PC-3 (cell line): ENCODE measurements at regions not wholly inside any gene's neighbourhood (a gene's known extent, or its start where the extent isn't known, plus 50 kb on each side); places are given as distances from the start of the nearest gene placed in this dataset.

Experiments
- ATAC-seq: fragments of 200-7000 bp; cut with Tn5 transposase; 2 replicates; pipeline ENCODE4 v1.9.1; 2020; ENCODE audit warnings: mild to moderate bottlenecking, moderate library complexity
- BruUV-seq: library from RNA; stranded (reverse); fragments of 400-500 nt; replicated peaks from 2 replicates; lab custom pipeline; 2021; lab: Mats Ljungman, UMichigan
- CTCF ChIA-PET: fragments of 300-600 bp; sonication (Branson Sonifier 250); formaldehyde crosslinking; loops from one replicate; lab custom pipeline; 2022; ENCODE audit warnings: antibody characterized with exemption; lab: Charles Lee
- POLR2A ChIA-PET: fragments of 300-600 bp; sonication (Branson Sonifier 250); formaldehyde crosslinking; loops from one replicate; lab custom pipeline; 2022; ENCODE audit warnings: antibody characterized with exemption; ENCODE audit not compliant: unreplicated experiment; lab: Charles Lee
- DNase-seq: peaks from one replicate; pipeline ENCODE4 v3.0.0-alpha.2; 2015
- H2AFZ ChIP-seq: fragments of 300-600 bp; sonication (generic); 2 replicates; pipeline ENCODE4 v1.6.0; 2016; ENCODE audit warnings: antibody characterized with exemption, low read length
- H3F3A ChIP-seq: fragments of 300-600 bp; sonication (generic); one replicate; pipeline ENCODE4 v1.6.0; 2017; ENCODE audit warnings: antibody characterized with exemption, low read length, control low read depth, mild to moderate bottlenecking; ENCODE audit not compliant: unreplicated experiment
- H3K27ac ChIP-seq: fragments of 300-600 bp; sonication (generic); 2 replicates; pipeline ENCODE4 v1.5.1; 2016; ENCODE audit warnings: mild to moderate bottlenecking, low read length
- H3K27me3 ChIP-seq: fragments of 300-600 bp; sonication (generic); 2 replicates; pipeline ENCODE4 v1.6.1; 2016; ENCODE audit warnings: low read length, mixed read lengths
- H3K36me3 ChIP-seq: fragments of 300-600 bp; sonication (generic); 2 replicates; pipeline ENCODE4 v1.6.1; 2016; ENCODE audit warnings: low read depth, mixed run types, low read length, mixed read lengths
- H3K4me1 ChIP-seq: fragments of 300-600 bp; sonication (generic); 2 replicates; pipeline ENCODE4 v1.5.1; 2016; ENCODE audit warnings: low read length; ENCODE audit not compliant: insufficient read depth
- H3K4me2 ChIP-seq: fragments of 300-600 bp; sonication (generic); 2 replicates; pipeline ENCODE4 v1.6.0; 2016; ENCODE audit warnings: low read length
- H3K4me3 ChIP-seq: fragments of 300-600 bp; sonication (generic); 2 replicates; pipeline ENCODE4 v1.5.1; 2016; ENCODE audit warnings: mild to moderate bottlenecking, low read length, mixed read lengths
- H3K79me2 ChIP-seq: fragments of 300-600 bp; sonication (generic); 2 replicates; pipeline ENCODE4 v1.6.1; 2017; ENCODE audit warnings: low read length, mixed read lengths
- H3K9ac ChIP-seq: fragments of 300-600 bp; sonication (generic); 2 replicates; pipeline ENCODE4 v1.6.0; 2016; ENCODE audit warnings: mild to moderate bottlenecking, low read length
- H3K9me2 ChIP-seq: fragments of 300-600 bp; sonication (generic); replicated peaks from 2 replicates; pipeline ENCODE4 v1.6.1; 2016; ENCODE audit warnings: mixed run types, low read length, mixed read lengths
- H3K9me3 ChIP-seq: fragments of 300-600 bp; sonication (generic); 2 replicates; pipeline ENCODE4 v1.6.1; 2016; ENCODE audit warnings: low read length, mixed read lengths
- H4K20me1 ChIP-seq: fragments of 300-600 bp; sonication (generic); 2 replicates; pipeline ENCODE4 v1.6.1; 2016; ENCODE audit warnings: low read length, mixed read lengths
- EZH2 ChIP-seq: fragments of 300-600 bp; sonication (generic); IDR thresholded peaks from one replicate; pipeline ENCODE4 v1.6.1; 2017; ENCODE audit warnings: antibody characterized with exemption, mild to moderate bottlenecking, low read length; ENCODE audit not compliant: unreplicated experiment
- EZH2phosphoT487 ChIP-seq: fragments of 300-600 bp; sonication (generic); IDR thresholded peaks from 2 replicates; pipeline ENCODE4 v1.6.1; 2018; ENCODE audit warnings: mild to moderate bottlenecking, antibody characterized with exemption, low read length, borderline replicate concordance
- intact Hi-C: fragments of 100-400 bp; cut with micrococcal nuclease; formaldehyde crosslinking; loops from 2 replicates; pipeline ENCODE4 v1.9.0; 2023
- TF ChIP-seq, protein P1 (sequence below): fragments of 300-600 bp; sonication (generic); conservative IDR thresholded peaks from 2 replicates; pipeline ENCODE4 v1.5.1; 2017; ENCODE audit warnings: antibody characterized with exemption, low read depth, mild to moderate bottlenecking, low read length

DNA sequence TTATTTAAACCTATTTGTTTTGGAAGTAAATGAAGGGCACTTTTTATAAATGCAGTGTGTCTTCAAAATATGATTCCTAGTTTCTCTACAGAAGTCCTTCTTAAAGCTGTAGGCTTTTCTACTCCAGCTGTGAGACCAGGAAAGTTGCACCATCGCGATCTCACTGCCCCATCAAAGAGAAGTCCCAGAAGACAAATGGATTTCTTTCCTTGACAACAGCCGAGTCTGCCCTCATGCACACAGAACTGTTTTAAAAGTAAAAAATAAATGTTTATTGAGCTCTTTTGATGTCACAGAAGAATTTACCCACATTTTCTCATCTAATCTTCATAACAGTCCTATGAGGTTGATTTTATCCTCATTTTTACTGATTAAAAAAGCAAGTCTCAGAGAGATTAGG, 324.4 kb upstream of the NT5E start:
- Histone ChIP-seq H3K27me3 (peaks cover 18% of the 10 kb centered on the region), H2AFZ (no peak overlapping the region), H3K27ac (no peak overlapping the region), H3K4me2 (no peak overlapping the region), H3K9ac (no peak overlapping the region), H3K4me1 (no peaks in the 10 kb centered on the region), H3K4me3 (no peak overlapping the region), H3K36me3 (no peaks in the 10 kb centered on the region), H4K20me1 (no peaks in the 10 kb centered on the region), H3K9me3 (no peaks in the 10 kb centered on the region), H3F3A (no peaks in the 10 kb centered on the region), H3K9me2 (no peaks in the 10 kb centered on the region), H3K79me2 (no peaks in the 10 kb centered on the region)
- TF ChIP-seq EZH2, result no peak
- TF ChIP-seq, protein P1, sequence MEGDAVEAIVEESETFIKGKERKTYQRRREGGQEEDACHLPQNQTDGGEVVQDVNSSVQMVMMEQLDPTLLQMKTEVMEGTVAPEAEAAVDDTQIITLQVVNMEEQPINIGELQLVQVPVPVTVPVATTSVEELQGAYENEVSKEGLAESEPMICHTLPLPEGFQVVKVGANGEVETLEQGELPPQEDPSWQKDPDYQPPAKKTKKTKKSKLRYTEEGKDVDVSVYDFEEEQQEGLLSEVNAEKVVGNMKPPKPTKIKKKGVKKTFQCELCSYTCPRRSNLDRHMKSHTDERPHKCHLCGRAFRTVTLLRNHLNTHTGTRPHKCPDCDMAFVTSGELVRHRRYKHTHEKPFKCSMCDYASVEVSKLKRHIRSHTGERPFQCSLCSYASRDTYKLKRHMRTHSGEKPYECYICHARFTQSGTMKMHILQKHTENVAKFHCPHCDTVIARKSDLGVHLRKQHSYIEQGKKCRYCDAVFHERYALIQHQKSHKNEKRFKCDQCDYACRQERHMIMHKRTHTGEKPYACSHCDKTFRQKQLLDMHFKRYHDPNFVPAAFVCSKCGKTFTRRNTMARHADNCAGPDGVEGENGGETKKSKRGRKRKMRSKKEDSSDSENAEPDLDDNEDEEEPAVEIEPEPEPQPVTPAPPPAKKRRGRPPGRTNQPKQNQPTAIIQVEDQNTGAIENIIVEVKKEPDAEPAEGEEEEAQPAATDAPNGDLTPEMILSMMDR, result no peak
- no peak for TF ChIP-seq EZH2phosphoT487
- ChIA-PET POLR2A (interaction anchor here (0.5 kb wide), 1 partner anchor 152 kb away, joined by 6 read pairs; no protein-coding TSS in a partner anchor), CTCF (no interaction called here)
- DNase-seq (no peak), ATAC-seq (no peak)
- intact Hi-C loops, result loop anchor here (5.0 kb wide), 1 partner anchor 197 kb away; no protein-coding TSS in a partner anchor
- BruUV-seq, result no TSS peak

DNA sequence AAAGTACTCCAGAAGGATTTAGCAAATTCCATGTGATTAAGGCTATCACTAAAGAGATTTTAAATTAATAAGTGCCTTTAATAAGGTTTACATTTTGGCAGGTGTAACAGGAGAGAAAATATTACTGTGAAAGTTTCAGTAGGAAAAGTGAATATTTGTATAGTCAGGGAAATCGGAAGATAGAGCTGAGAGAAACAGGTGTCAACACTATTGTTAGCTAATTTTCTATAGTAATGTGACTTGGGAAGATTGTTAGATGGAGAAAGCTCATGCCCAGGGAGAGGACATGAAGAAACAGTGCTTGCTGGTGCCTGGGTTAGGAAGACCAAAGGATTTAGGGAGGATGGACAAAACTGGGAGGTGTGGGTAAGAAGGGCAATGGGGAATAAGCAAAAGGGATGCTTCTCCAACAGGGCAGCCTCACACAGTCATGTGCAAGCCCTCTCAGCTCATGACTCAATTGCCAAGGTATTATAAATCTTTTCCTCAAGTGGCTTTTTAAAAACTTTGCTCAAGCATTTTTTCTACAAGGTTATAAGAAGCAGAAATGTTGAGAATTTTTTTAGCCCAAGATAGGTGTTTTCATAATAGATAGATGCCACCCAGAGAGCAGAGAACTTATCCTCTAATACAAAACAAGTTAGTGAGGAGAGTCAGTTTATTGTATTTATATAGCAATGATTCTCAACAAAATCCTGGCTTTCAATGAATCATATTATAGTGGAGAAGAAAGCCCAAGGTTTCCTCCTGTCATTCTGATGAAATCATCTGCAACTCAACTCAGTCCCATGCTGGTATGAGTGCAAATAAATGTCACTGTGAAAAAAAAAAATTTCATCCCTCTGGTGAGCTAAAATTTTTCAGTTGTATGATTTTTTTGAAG, 325.2 kb upstream of the NT5E start:
- Histone ChIP-seq H2AFZ (no peak overlapping the region), H3K27ac (no peak overlapping the region), H3K4me3 (no peak overlapping the region), H3F3A (no peaks in the 10 kb centered on the region), H3K4me2 (no peak overlapping the region), H3K9me3 (no peaks in the 10 kb centered on the region), H3K9me2 (no peaks in the 10 kb centered on the region), H3K4me1 (no peaks in the 10 kb centered on the region), H4K20me1 (no peaks in the 10 kb centered on the region), H3K36me3 (no peaks in the 10 kb centered on the region), H3K9ac (no peak overlapping the region), H3K27me3 (peaks cover 23% of the 10 kb centered on the region), H3K79me2 (no peaks in the 10 kb centered on the region)
- DNase-seq, result no peak
- ATAC-seq, result no peak
- CTCF ChIA-PET, result no interaction called here
- intact Hi-C loops, result loop anchor here (5.0 kb wide), 1 partner anchor 198 kb away; no protein-coding TSS in a partner anchor
- POLR2A ChIA-PET, result interaction anchor here (0.5 to 0.7 kb wide), 2 partner anchors 152 to 186 kb away, joined by 3 to 6 read pairs; no protein-coding TSS in a partner anchor
- no TSS peak for BruUV-seq
- TF ChIP-seq, protein P1, result no peak
- TF ChIP-seq EZH2phosphoT487 (no peak), EZH2 (no peak)

DNA sequence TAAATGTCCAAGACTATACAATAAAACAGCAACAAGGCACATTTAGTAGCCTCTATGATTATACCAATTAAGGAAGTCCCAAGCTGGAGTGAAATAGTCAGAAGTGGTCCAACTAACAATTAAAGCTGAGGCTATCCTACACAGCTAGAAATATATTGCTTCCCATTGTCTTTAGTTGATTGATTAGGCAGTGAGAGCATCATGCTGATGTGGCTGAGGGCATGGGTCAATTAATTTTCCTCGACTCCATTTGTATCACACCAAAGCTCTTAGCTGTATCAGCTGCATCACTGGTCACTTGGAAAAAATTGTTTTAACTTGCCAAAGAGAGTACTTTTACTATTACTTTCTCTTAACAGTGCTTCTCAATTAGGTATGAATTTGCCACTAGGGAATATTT, 328.7 kb upstream of the NT5E start:
- Histone ChIP-seq H3K9me3 (no peaks in the 10 kb centered on the region), H3F3A (no peaks in the 10 kb centered on the region), H3K36me3 (no peaks in the 10 kb centered on the region), H3K79me2 (no peaks in the 10 kb centered on the region), H3K4me1 (no peaks in the 10 kb centered on the region), H2AFZ (no peak overlapping the region), H3K9ac (no peak overlapping the region), H3K27ac (no peak overlapping the region), H3K9me2 (no peaks in the 10 kb centered on the region), H3K4me2 (no peak overlapping the region), H3K4me3 (no peak overlapping the region), H4K20me1 (no peaks in the 10 kb centered on the region), H3K27me3 (peaks cover 52% of the 10 kb centered on the region)
- DNase-seq (no peak), ATAC-seq (no peak)
- TF ChIP-seq EZH2phosphoT487 (no peak), EZH2 (no peak)
- TF ChIP-seq, protein P1, result no peak
- no TSS peak for BruUV-seq
- CTCF ChIA-PET, result no interaction called here
- POLR2A ChIA-PET, result no interaction called here
- intact Hi-C loops, result no loop called here
